ENCODE measurements at regions not wholly inside any gene's neighbourhood (a gene's known extent, or its start where the extent isn't known, plus 50 kb on each side); places are given as distances from the start of the nearest gene placed in this dataset.

GRCh38 chr15:94934440-94934839, 703.1 kb downstream of the MCTP2 start:
- TF ChIP-seq CTCF (IDR thresholded peaks at IDR 0.05): no peak
- TF ChIP-seq POLR2A (IDR thresholded peaks at IDR 0.05): no peak
- no peak for TF ChIP-seq POLR2AphosphoS5 (IDR thresholded peaks at IDR 0.05)
- TF ChIP-seq EP300 (IDR thresholded peaks at IDR 0.05): no peak
